GM13977 (cell line): ENCODE measurements at regions not wholly inside any gene's neighbourhood (a gene's known extent, or its start where the extent isn't known, plus 50 kb on each side); places are given as distances from the start of the nearest gene placed in this dataset.

Experiments
- DNase-seq: peaks from one replicate; pipeline ENCODE4 v3.0.0; 2012; ENCODE audit warnings: low spot score
- in situ Hi-C: fragments of 300-500 bp; cut with MboI; formaldehyde crosslinking; loops from one replicate; pipeline ENCODE4 v1.12.0; 2022; ENCODE audit warnings: low sequenced_read_pairs, low pct_unique_long_range_greater_than_20kb, mixed read lengths, inconsistent platforms; ENCODE audit not compliant: unreplicated experiment
- TF ChIP-seq, protein P1 (sequence below): IDR thresholded peaks from 2 replicates; pipeline ENCODE4 v1.5.1; 2012; ENCODE audit warnings: mild to moderate bottlenecking, control low read depth; ENCODE audit not compliant: insufficient read depth; ENCODE audit errors: extremely low read depth, missing control alignments

DNA sequence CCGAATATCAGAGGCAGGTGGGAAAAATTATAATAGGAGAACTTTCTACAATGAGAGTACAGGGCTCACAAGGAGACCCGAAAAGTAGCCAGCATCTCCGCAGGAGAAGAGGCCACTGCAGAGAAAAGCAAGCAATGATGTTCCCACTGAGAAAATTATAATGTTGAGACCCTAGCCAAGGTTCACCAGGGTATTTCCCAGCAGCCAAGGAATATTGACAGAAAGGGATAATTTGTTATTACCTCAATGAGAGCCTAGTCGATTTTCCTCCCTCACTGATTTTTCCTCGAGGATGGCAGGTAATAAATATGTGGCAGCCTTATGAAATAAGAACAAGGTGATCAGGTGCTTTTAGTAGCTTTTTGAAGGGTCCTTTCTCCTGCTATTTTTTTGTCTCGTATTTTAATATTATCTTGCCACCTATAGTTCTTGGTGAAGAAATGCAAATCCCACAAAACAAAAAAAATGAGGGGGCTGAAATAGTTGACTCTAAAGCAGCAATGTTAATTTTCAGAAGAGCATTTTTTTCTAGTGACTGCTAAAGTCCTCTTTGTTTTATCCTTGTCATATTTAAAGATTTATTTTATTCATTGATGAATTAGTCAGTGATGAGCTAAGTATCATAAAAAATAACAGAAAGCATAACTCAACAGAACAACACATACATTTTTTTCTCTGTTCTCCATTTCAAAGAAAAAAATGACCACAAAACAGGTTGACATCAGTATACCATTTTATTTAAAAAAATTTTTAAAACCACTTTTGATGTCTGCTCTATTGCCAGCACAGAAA, 215.4 kb downstream of the KCNE4 start:
- DNase-seq, result no peak
- in situ Hi-C loops, result no loop called here
- TF ChIP-seq, protein P1, sequence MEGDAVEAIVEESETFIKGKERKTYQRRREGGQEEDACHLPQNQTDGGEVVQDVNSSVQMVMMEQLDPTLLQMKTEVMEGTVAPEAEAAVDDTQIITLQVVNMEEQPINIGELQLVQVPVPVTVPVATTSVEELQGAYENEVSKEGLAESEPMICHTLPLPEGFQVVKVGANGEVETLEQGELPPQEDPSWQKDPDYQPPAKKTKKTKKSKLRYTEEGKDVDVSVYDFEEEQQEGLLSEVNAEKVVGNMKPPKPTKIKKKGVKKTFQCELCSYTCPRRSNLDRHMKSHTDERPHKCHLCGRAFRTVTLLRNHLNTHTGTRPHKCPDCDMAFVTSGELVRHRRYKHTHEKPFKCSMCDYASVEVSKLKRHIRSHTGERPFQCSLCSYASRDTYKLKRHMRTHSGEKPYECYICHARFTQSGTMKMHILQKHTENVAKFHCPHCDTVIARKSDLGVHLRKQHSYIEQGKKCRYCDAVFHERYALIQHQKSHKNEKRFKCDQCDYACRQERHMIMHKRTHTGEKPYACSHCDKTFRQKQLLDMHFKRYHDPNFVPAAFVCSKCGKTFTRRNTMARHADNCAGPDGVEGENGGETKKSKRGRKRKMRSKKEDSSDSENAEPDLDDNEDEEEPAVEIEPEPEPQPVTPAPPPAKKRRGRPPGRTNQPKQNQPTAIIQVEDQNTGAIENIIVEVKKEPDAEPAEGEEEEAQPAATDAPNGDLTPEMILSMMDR, result no peak

DNA sequence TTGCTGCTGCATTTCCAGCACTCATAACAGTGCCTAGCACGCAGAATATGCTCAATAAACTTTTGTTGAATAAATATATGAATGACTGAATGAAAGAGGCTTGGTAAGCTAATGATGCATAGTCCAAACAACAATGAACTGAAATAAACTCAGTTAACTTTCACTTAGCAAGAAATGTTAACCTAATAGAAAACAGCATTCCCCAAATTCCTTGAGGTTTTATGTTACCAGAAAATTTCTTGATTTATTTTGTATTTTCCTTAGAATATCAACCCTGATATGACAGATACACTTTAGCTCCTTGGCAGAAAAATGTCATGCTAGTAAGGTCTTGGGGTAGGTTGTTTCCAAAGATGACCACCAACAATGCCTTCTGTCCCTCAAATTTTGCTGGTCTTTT, 217.4 kb downstream of the KCNE4 start:
- DNase-seq, result no peak
- TF ChIP-seq, protein P1, result no peak

DNA sequence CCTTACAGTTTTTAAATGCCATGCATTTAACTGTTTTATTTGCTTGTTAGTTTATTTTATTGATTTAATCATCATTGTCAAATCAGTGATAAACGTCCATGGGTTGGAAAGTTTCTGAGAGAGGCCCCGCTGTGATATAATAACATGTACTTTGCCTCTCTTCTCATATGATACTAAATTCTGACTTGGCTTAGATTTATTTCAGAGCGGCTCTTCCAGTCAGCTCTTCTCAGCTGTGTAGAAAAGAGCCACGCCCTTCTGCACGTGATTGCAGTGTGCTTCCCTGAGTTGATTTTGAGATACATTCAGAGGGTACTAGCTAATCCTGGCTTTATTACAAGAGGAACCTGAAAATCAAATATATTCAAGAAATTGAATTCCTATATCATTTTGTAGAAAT, 218.6 kb downstream of the KCNE4 start:
- DNase-seq, result no peak
- in situ Hi-C loops, result no loop called here
- TF ChIP-seq, protein P1, result no peak

More for the DNA sequence above, 217.4 kb downstream of the KCNE4 start:
- in situ Hi-C loops, result no loop called here

DNA sequence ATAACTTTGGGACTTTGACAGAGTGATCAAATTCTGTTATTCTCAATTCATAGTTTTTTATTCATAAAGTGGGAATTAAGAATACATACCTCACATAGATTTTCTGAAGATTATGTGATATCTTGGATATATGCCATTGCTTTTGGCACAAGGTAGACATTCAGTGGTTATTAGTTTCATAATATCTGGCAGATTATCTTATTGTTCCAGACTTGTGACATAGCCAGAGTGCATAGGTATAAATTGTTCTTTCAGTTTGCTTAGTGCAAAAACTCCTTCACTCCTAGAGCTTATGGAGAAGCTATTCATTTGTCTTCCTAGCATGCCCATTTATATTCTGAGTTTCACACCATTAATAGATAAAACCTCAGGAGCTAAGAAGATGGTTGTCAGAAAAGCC, 222.0 kb downstream of the KCNE4 start:
- no peak for DNase-seq
- TF ChIP-seq, protein P1, result no peak
- in situ Hi-C loops, result no loop called here

DNA sequence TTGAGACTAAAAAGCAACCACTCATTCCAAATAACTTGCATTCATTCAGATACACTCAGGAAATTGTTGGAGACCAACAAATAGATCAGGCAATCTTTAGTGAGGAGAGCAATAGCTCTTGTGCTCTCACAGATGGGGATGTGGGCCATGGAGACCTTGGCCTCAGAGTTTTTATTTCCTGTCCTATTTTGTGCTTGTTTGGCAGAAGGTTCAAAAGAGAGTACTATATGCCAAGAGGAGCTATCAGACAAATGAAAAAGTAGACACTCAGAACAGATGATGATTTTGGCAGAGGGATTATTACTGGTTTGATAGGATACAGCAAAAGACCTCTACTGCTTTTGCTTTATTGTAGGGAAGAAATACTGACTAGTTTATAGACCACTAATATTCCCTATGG, 230.2 kb downstream of the KCNE4 start:
- in situ Hi-C loops, result no loop called here
- TF ChIP-seq, protein P1, result no peak
- no peak for DNase-seq

DNA sequence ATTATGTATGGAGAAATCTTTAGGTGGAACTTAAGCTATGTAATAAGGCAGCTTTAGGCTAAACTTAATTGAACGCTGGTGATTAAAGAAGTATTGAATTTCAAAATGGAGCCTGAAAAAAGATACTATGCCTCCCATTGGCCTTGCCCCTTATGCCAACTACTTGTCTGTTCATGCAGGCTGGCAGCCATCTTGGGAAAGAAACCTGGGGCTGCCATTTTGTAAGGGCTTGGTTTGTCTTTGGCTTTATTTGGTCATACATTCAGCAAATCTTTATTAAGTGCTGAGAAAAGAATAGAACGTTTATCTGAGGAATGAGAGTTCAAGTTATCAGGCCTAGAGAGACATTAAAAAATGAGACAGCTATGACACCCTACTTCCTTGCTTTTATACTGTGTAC, 231.3 kb downstream of the KCNE4 start:
- in situ Hi-C loops, result no loop called here
- TF ChIP-seq, protein P1, result no peak
- no peak for DNase-seq
